COLO829 (cell line): ENCODE measurements at regions not wholly inside any gene's neighbourhood (a gene's known extent, or its start where the extent isn't known, plus 50 kb on each side); places are given as distances from the start of the nearest gene placed in this dataset.
"Not testable (repeated sequence)": the region's sequence is repeated elsewhere in the genome, so short reads cannot be mapped to it uniquely, and the experiment has no call there.

Experiments
- DNase-seq: peaks from one replicate; pipeline ENCODE4 v3.0.0; 2012; ENCODE audit warnings: low spot score

DNA sequence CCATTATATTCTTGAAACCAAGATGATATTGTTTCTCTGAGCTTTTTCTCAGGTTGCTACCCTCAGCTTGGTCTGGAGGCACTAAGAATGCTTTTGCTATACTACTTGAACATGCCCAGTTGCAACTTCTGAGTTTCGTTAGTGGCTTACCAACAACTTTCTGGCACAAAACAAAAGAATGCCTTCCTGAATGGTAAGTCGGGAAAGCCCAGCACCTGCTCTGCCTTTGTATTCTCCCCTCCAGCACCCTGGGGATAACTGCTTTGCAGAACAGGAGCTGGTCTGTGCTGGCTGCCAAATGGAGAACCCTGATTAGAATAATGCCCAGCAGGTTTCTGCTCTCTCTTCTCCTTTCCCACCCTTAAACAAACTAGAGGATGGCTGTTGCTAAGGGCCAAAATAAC is 149.3 kb downstream of the TGFB2 start:
- no peak for DNase-seq

DNA sequence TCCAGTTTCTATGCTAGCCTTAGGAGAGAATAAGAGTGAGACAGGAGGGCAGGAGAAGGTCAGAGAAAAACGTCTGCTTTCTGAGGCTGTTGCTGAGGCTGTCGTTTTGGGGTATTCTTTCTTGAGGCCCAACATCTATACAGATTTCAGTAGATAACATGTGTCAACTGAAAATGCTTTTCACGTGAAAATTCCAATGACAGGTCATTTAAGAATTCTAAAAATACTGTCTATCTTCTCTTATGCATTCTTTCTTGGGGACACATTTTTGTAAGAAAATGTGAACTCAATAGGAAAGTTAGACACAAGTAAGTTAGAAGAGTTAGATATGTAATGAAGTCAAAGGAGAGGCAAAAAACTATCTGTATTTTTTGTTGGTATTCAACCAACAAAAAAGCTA is 150.8 kb downstream of the TGFB2 start:
- no peak for DNase-seq

DNA sequence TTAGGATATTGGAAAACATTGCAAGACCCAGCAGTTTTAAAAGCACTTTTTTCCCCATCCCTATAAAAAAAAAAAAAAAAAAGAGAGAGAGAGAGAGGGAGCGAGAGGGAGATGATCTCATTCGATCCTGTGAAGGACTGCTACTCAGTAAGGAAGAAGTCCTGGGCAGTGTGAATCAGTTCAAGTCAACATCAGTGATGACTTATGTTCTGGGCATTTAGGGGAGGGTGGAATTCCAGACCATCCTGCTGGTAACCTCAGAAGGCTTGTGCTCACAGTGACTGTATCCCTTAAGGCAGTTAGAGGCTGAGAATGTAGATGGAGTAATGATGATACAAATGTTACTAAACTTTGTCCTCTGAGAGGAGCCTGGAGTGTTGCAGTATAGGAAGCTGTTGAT is 151.4 kb downstream of the TGFB2 start:
- peak; percentile 69 for DNase-seq

DNA sequence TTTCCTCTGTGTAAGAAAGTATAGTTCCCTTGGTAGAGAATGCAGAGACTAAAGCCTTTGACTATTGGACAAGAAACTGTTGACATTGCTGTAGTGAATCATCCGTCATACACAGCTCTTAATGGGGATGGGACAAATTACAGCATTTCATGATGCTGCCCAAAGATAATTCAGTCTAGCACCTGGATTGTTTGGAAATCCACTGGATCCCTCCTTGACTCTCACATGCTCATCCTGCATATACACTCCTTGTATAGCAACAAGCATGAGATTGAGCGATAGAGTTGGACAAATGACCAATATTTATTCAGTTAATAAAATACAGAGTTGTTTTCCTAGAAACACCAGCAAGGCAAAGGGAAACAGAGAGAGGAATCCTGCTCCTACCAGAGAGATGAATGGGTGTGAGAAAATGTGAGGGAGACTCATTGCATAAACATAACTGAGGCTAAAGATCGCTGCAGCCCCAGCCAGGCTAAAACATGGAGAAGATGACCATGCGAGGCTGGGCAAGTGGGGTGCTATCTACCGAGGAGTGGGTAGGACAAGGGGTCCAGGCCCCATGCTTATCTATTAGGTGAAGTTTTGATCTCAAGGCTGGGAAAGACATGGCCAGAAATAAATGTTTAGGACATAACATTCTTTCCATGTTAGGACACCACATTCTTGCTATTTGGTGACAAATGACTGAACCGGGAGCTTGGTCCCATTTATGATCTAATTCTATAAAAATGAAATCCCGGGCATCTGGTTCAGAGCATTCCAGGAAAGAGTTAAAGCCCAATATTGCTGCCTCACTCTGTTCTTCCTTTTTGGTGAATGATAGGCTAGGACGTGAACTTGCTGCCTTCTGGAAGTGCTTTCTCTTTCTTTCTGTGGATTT is 153.2 kb downstream of the TGFB2 start:
- no peak for DNase-seq

DNA sequence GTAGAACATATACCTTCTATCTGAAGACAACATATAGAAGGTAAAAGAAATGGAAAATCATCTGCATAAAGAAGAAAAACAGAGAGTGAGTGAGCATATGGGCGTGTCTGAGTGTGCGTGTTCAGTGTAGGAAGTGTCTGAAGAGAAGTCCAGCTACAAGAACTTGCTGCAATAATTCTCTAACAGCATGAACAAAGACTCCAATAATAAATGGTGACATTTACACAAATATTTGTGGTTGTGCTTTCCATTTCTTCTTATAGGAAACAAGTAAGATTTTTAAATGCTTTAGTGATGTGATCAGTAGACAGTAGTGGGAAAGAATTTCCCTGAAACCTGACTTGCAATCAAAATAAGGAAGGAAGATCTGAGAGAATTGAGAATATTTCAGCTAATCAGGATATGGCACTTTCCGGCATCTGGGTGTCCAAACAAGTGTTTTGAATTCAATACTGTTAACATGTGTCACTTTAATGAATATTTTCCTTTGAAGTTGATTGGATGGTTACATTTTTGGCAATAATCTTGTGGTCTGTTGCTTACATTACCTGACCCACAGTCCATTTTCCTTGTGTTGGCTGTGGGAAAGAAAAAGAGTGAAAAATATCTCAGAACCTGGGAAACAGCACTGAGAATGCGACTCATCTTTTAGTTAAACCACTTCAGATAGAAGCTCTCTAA is 154.0 kb downstream of the TGFB2 start:
- DNase-seq = no peak

DNA sequence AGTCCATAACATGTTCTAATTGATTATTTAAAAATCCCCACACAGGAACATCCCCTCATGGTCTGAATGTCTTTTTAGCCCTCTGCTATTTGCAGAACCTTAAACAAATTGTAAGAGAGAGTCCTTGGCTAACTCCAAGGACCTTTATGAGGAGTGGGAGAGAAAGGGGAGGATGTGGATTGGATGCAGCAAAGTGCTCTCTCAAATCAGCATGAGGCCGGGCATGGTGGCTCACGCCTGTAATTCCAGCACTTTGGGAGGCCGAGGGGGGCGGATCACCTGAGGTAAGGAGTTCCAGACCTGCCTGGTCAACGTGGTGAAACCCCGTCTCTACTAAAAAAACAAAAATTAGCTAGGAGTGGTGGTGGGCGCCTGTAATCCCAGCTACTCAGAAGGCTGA is 154.8 kb downstream of the TGFB2 start:
- DNase-seq = no peak

DNA sequence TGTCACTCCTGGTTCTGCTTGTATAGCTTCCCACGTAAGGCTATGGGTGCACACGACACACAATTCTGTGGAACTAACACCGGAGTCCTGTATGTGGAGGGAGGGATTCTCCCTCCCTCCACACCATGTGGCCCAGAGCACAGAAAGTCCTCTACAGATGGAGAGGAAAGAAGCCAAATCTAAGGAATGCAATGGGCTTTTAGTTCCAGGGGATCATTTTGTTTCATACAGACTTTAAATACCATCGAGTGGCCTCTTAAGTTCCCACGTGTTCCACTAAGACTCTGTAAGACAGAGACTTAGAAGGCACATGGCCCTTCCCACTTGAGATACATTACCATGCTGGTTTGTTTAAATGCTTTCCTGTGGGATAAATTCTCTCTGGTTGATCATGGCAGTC is 156.0 kb downstream of the TGFB2 start:
- DNase-seq = no peak

DNA sequence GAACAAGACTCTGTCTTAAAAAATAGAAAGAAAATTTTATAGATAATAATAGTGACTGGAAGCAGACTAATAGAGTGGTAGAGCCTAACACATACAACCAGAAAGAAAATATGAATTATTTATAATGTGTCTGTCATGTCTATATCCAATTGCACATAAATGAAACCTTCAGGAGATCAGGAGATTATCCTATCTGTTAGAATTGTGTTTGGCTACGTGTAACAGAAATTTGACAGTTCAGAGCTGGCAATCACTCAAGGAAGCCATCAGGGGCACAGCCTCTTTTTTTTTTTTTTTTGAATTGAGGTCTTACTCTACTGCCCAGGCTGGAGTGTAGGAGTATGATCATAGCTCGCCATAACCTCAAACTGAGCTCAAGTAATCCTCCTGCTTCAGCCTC is 157.2 kb downstream of the TGFB2 start:
- DNase-seq = no peak

GRCh38 chr1:218503102-218503501 is 158.0 kb downstream of the TGFB2 start:
- no peak for DNase-seq

GRCh38 chr1:218507355-218508002 is 162.3 kb downstream of the TGFB2 start:
- no peak for DNase-seq

- no peak for DNase-seq
These were observed 165.1 kb downstream of the TGFB2 start for GRCh38 chr1:218510153-218510772.

GRCh38 chr1:218513328-218513727 is 168.2 kb downstream of the TGFB2 start:
- DNase-seq = no peak

GRCh38 chr1:218514689-218515088 is 169.6 kb downstream of the TGFB2 start:
- DNase-seq = no peak

DNA sequence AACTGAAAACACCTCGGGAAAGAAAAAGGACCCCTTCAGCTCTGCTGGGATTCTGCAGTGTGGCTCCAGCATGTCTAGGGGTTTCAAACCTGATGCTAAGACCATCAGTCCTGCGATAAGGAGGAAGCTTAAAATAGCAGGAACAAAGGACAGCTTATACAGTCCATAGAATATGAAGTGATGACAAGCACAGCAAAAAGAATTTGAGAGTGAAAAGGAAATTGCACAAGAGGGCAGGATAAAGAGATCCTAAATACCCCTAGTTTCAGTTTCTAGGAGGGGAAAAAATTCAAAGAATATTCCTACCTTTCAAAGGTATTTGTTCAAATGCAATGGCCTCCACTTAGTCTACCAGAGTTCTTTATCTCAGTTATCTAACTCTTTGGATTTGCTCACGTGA is 171.4 kb downstream of the TGFB2 start:
- no peak for DNase-seq

GRCh38 chr1:218517459-218517858 is 172.3 kb downstream of the TGFB2 start:
- DNase-seq = no peak

GRCh38 chr1:218518216-218518740 is 173.1 kb downstream of the TGFB2 start:
- no peak for DNase-seq

DNA sequence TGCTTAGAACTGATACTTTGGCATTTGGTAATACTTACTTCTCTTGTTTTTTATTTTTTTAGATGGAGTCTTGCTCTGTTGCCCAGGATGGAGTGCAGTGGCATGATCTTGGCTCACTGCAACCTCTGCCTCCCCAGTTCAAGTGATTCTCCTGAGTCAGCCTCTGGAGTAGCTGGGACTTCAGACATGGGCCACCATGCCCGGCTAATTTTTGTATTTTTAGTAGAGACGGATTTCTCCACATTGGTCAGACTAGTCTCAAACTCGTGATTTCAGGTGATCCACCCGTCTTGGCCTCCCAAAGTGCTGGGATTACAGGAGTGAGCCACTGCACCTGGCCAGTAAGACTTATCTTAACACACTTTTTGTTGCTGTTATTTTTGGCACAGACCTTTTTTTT is 175.5 kb downstream of the TGFB2 start:
- DNase-seq = not testable (repeated sequence)

GRCh38 chr1:218521414-218522169 is 176.5 kb downstream of the TGFB2 start:
- DNase-seq = peak; percentile 47

DNA sequence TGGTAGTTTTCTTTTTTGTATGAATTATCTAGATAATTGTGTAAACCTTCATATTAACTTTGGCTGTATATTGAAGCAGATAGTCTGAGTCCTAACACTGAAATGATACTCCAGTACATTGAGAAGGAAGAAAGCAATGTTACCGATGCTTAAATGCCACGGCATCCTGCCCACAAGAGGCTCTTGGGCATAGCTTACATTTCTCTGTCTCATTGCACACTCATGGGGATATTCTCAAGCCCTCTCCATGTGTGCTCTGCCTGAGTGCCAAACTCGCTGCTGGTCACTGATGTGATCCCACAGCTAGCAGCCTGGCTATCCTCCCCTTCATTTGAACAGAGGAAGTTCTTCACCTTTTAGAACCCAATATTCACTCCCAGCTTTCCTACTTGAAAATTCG is 179.4 kb downstream of the TGFB2 start:
- DNase-seq = no peak

DNA sequence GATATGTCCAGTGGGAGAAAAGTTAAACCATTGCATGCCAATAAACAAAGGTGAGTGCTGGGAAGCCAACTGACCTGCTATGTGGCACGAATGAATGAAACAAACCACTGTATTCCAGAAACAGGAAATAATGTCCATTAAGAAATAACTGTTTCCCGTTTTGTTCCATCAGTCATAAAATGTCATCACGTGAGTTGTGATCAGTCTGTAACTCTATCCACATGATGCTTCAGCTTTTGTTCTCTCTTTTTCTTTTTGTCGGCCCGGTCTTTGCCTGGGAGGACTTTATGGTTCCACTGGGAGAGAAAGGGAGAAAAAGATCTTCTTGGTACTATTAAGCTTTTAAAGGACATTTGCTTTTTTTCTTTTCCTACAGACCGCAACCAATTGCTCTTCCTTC is 179.9 kb downstream of the TGFB2 start:
- DNase-seq = peak; percentile 31

- no peak for DNase-seq
These were observed 180.5 kb downstream of the TGFB2 start for GRCh38 chr1:218525451-218526197.
